GM19397 (cell line): ENCODE measurements at regions not wholly inside any gene's neighbourhood (a gene's known extent, or its start where the extent isn't known, plus 50 kb on each side); places are given as distances from the start of the nearest gene placed in this dataset.
"Not testable (repeated sequence)": the region's sequence is repeated elsewhere in the genome, so short reads cannot be mapped to it uniquely, and the experiment has no call there.

Experiments used
- ATAC-seq: cut with Tn5 transposase; IDR thresholded peaks from one replicate; pipeline ENCODE4 v1.9.1; 2021; ENCODE audit warnings: mild to moderate bottlenecking, moderate library complexity; ENCODE audit not compliant: unreplicated experiment

GRCh38 chr4:164177153-164177552, 576.8 kb upstream of the SMIM31 start:
- ATAC-seq = no peak

GRCh38 chr4:164177753-164178152, 576.2 kb upstream of the SMIM31 start:
- no peak for ATAC-seq

- no peak for ATAC-seq
Observed at GRCh38 chr4:164188236-164188635, 565.7 kb upstream of the SMIM31 start.

GRCh38 chr4:164192844-164193243, 561.1 kb upstream of the SMIM31 start:
- no peak for ATAC-seq

- no peak for ATAC-seq
Observed at GRCh38 chr4:164193676-164194075, 560.3 kb upstream of the SMIM31 start.

- ATAC-seq = no peak
Observed at GRCh38 chr4:164197556-164197955, 556.4 kb upstream of the SMIM31 start.

GRCh38 chr4:164203476-164203875, 550.5 kb upstream of the SMIM31 start:
- no peak for ATAC-seq

GRCh38 chr4:164204434-164204833, 549.5 kb upstream of the SMIM31 start:
- ATAC-seq = no peak

- ATAC-seq = no peak
Observed at GRCh38 chr4:164207460-164207859, 546.5 kb upstream of the SMIM31 start.

- ATAC-seq = no peak
Observed at GRCh38 chr4:164210377-164210776, 543.6 kb upstream of the SMIM31 start.

- no peak for ATAC-seq
Observed at GRCh38 chr4:164212134-164212533, 541.8 kb upstream of the SMIM31 start.

- no peak for ATAC-seq
Observed at GRCh38 chr4:164212714-164213113, 541.2 kb upstream of the SMIM31 start.

- ATAC-seq = no peak
Observed at GRCh38 chr4:164215113-164215741, 538.7 kb upstream of the SMIM31 start.

- ATAC-seq = no peak
Observed at GRCh38 chr4:164221631-164222030, 532.3 kb upstream of the SMIM31 start.

GRCh38 chr4:164224871-164225270, 529.1 kb upstream of the SMIM31 start:
- ATAC-seq = no peak

GRCh38 chr4:164229255-164229654, 524.7 kb upstream of the SMIM31 start:
- no peak for ATAC-seq

- no peak for ATAC-seq
Observed at GRCh38 chr4:164239433-164239832, 514.5 kb upstream of the SMIM31 start.

- ATAC-seq = no peak
Observed at GRCh38 chr4:164239976-164240375, 514.0 kb upstream of the SMIM31 start.

- ATAC-seq = no peak
Observed at GRCh38 chr4:164251257-164251656, 502.7 kb upstream of the SMIM31 start.

GRCh38 chr4:164252286-164252685, 501.6 kb upstream of the SMIM31 start:
- ATAC-seq = no peak

GRCh38 chr4:164261831-164262230, 492.1 kb upstream of the SMIM31 start:
- ATAC-seq = no peak

GRCh38 chr4:164262508-164262907, 491.4 kb upstream of the SMIM31 start:
- not testable (repeated sequence) for ATAC-seq

- not testable (repeated sequence) for ATAC-seq
Observed at GRCh38 chr4:164277414-164277813, 476.5 kb upstream of the SMIM31 start.
